ENCODE measurements at regions not wholly inside any gene's neighbourhood (a gene's known extent, or its start where the extent isn't known, plus 50 kb on each side); places are given as distances from the start of the nearest gene placed in this dataset.

DNA sequence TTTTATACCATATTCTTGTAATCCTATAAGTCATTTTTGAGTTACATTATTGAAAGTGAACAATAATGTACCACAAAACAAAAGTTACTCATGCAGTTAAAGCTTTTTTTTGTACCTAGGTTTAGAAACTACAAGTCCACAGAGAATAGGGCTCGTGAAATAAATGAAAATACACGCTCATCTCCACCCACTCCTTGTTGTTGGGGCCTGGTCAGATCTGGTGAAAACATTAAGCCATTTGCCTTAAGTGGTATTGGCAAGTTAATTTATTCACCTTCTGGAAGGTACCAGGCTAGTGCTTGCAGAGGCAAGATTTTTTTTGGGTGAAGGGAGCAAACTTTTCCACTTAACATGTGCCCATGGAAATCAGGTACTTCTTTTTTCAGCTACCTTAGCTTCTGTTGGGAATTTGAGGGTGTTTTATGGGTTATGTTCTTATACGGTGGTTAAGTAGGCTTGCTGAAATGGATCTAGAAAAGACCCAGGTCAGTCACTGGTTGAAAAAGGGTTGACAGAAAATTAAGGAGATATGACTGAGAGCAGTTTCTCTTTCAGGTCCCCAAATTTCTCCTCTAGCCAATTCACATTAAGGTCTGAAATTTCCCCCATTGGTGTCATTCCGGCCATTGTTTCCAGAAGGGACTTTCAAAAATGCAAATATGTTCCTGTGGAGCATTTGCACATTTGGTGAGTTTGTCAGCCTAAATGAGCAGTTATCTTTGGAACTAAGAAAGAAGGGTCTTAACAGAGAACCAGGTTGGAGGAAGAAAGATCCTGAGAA lies 143.3 kb downstream of the KCNRG start:
- TF ChIP-seq, protein P1, sequence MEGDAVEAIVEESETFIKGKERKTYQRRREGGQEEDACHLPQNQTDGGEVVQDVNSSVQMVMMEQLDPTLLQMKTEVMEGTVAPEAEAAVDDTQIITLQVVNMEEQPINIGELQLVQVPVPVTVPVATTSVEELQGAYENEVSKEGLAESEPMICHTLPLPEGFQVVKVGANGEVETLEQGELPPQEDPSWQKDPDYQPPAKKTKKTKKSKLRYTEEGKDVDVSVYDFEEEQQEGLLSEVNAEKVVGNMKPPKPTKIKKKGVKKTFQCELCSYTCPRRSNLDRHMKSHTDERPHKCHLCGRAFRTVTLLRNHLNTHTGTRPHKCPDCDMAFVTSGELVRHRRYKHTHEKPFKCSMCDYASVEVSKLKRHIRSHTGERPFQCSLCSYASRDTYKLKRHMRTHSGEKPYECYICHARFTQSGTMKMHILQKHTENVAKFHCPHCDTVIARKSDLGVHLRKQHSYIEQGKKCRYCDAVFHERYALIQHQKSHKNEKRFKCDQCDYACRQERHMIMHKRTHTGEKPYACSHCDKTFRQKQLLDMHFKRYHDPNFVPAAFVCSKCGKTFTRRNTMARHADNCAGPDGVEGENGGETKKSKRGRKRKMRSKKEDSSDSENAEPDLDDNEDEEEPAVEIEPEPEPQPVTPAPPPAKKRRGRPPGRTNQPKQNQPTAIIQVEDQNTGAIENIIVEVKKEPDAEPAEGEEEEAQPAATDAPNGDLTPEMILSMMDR (IDR thresholded peaks at IDR 0.05) = no peak
- TF ChIP-seq ZFX (IDR thresholded peaks at IDR 0.05; ENCODE audit: borderline replicate concordance) = no peak
- H3K27ac ChIP-seq = no peak overlapping the region

- no peak overlapping the region for H3K27ac ChIP-seq
- no peak for TF ChIP-seq ZFX (IDR thresholded peaks at IDR 0.05; ENCODE audit: borderline replicate concordance)
- TF ChIP-seq, protein P1 (IDR thresholded peaks at IDR 0.05) = no peak
These were observed 144.4 kb downstream of the KCNRG start for GRCh38 chr13:50159607-50160006.

DNA sequence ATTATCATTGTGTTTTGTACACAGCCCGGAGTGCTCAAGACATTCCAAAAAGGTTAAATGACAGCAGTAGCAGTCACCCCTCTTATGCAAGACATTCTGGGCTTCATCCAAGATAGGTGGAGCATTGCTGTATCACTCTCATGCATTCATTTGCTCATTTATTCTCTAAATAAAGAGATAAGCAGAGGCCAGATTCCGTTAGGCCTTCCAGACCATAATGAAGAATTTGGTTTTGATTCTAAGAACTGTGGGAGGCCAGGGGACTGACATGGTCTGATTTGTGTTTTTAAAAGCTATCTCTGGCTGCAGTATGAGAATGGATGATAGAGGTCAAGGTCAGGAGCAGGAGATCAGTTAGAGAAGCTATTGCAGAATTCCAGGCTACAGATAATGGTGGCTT lies 145.8 kb downstream of the KCNRG start:
- TF ChIP-seq, protein P1 (IDR thresholded peaks at IDR 0.05) = no peak
- TF ChIP-seq ZFX (IDR thresholded peaks at IDR 0.05; ENCODE audit: borderline replicate concordance) = no peak
- no peak overlapping the region for H3K27ac ChIP-seq

DNA sequence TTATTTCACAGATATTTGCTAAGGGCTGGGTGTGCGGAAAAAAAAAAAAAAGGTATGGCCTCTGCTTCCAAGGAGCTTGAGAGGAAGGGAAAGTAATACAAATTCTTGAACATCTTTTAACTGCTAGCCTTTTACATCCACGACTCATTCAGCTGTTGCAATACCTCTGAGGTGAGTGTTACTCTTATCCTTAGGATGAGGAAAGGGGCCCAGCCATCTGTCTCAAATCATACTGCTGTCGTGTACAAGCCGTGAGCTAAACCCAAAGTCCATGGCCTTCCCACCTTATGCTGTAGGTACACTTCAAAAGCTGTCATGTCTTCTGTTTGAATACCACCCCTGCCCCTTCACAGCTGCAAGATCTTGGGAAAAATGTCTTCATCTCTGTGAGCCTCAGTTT lies 146.8 kb downstream of the KCNRG start:
- no peak for TF ChIP-seq ZFX (IDR thresholded peaks at IDR 0.05; ENCODE audit: borderline replicate concordance)
- TF ChIP-seq, protein P1 (IDR thresholded peaks at IDR 0.05) = no peak
- no peak overlapping the region for H3K27ac ChIP-seq

GRCh38 chr13:50162567-50162966 lies 147.3 kb downstream of the KCNRG start:
- TF ChIP-seq ZFX (IDR thresholded peaks at IDR 0.05; ENCODE audit: borderline replicate concordance) = no peak
- TF ChIP-seq, protein P1 (IDR thresholded peaks at IDR 0.05) = no peak
- H3K27ac ChIP-seq = no peak overlapping the region

GRCh38 chr13:50167224-50167947 lies 152.1 kb downstream of the KCNRG start:
- H3K27ac ChIP-seq = no peak overlapping the region
- TF ChIP-seq, protein P1 (IDR thresholded peaks at IDR 0.05) = no peak
- TF ChIP-seq ZFX (IDR thresholded peaks at IDR 0.05; ENCODE audit: borderline replicate concordance) = no peak

- TF ChIP-seq, protein P1 (IDR thresholded peaks at IDR 0.05) = no peak
- TF ChIP-seq ZFX (IDR thresholded peaks at IDR 0.05; ENCODE audit: borderline replicate concordance) = no peak
These were observed 152.7 kb downstream of the KCNRG start for GRCh38 chr13:50167967-50168366.

More at GRCh38 chr13:50167967-50168366, 152.7 kb downstream of the KCNRG start:
- H3K27ac ChIP-seq = no peak overlapping the region
